Esophagus muscularis mucosa (tissue), 4 donors: ENCODE measurements at regions not wholly inside any gene's neighbourhood (a gene's known extent, or its start where the extent isn't known, plus 50 kb on each side); places are given as distances from the start of the nearest gene placed in this dataset.

ENCODE experiments used
- CTCF ChIP-seq, 3 experiments: fragments of 200-600 bp in 2 of 3; fragments of 450-650 bp in 1 of 3; sonication (generic) in 2 of 3; IDR thresholded peaks; one replicate each; pipeline ENCODE4 v1.5.1; 2017 to 2019; ENCODE audit warnings: antibody characterized with exemption in 3 of 3, mild to moderate bottlenecking in 2 of 3, moderate library complexity in 1 of 3
- EP300 ChIP-seq: sonication (generic); formaldehyde crosslinking; IDR thresholded peaks from one replicate; pipeline ENCODE4 v1.6.1; 2017; ENCODE audit warnings: antibody characterized with exemption
- POLR2AphosphoS5 ChIP-seq, 2 donors: sonication (generic); formaldehyde crosslinking; IDR thresholded peaks; one replicate each; pipeline ENCODE4 v1.6.1; 2017; ENCODE audit warnings: antibody characterized with exemption in 2 of 2

- no peak for TF ChIP-seq CTCF (IDR thresholded peaks at IDR 0.05)
- TF ChIP-seq POLR2AphosphoS5 (IDR thresholded peaks at IDR 0.05): no peak
- no peak for TF ChIP-seq EP300
These were observed 340.9 kb upstream of the KIF2A start for GRCh38 chr5:61965069-61965468.
